Lower lobe of right lung (tissue), 2 donors: ENCODE measurements at regions not wholly inside any gene's neighbourhood (a gene's known extent, or its start where the extent isn't known, plus 50 kb on each side); places are given as distances from the start of the nearest gene placed in this dataset.

ENCODE experiments used
- ATAC-seq, 2 donors: fragments of 200-7000 bp; cut with Tn5 transposase; one replicate each; pipeline ENCODE4 v1.9.1; 2020 to 2022; ENCODE audit warnings: mild to moderate bottlenecking in 2 of 2, moderate library complexity in 2 of 2
- DNase-seq: peaks from one replicate; pipeline ENCODE4 v3.0.0-alpha.2; 2020
- H3K27ac ChIP-seq: fragments of 200-600 bp; one replicate; pipeline ENCODE4 v1.8.0; 2022
- H3K27me3 ChIP-seq: fragments of 200-600 bp; one replicate; pipeline ENCODE4 v1.8.0; 2022; ENCODE audit warnings: low read depth
- H3K36me3 ChIP-seq: fragments of 200-600 bp; one replicate; pipeline ENCODE4 v1.8.0; 2022; ENCODE audit warnings: mild to moderate bottlenecking
- H3K4me1 ChIP-seq: fragments of 200-600 bp; one replicate; pipeline ENCODE4 v1.8.0; 2022
- H3K4me3 ChIP-seq: fragments of 200-600 bp; one replicate; pipeline ENCODE4 v1.8.0; 2022; ENCODE audit warnings: mild to moderate bottlenecking
- H3K9me3 ChIP-seq: fragments of 200-600 bp; one replicate; pipeline ENCODE4 v1.8.0; 2022
- intact Hi-C: fragments of 100-400 bp; cut with DNase I; formaldehyde crosslinking; loops from one replicate; pipeline ENCODE4 v1.11.0; 2022
- TF ChIP-seq, protein P1 (sequence below): fragments of 200-600 bp; IDR thresholded peaks from one replicate; pipeline ENCODE4 v1.8.0; 2022; ENCODE audit warnings: antibody characterized with exemption, mild to moderate bottlenecking
- donor health status: DM: no; HTN: yes; CAD: no; lungs with severe emphysema.

DNA sequence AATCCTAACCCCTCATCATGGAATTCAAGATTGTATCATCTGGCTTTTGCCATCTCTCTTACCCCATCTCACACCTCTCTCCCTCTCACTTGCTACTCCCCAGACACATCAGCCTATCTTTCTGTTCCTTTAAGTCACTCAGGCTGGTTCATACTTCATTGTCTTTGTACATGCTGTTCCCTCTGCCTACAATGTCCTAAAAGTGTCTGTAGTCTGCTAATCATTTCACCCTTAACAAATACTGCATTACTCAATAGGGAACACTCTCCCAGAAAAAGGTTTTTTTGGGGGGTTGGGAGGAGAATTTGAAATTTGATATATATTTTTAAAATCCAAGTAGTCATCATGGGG is 146.2 kb upstream of the KLF7 start:
- Histone ChIP-seq H3K27ac (peak overlapping the region; percentile 28), H3K36me3 (no peaks in the 10 kb centered on the region), H3K9me3 (no peaks in the 10 kb centered on the region), H3K27me3 (no peaks in the 10 kb centered on the region), H3K4me3 (no peak overlapping the region), H3K4me1 (peaks cover 6% of the 10 kb centered on the region)
- DNase-seq = no peak
- intact Hi-C loops = no loop called here
- peak; percentile 52 to 60 for ATAC-seq
- TF ChIP-seq, protein P1, sequence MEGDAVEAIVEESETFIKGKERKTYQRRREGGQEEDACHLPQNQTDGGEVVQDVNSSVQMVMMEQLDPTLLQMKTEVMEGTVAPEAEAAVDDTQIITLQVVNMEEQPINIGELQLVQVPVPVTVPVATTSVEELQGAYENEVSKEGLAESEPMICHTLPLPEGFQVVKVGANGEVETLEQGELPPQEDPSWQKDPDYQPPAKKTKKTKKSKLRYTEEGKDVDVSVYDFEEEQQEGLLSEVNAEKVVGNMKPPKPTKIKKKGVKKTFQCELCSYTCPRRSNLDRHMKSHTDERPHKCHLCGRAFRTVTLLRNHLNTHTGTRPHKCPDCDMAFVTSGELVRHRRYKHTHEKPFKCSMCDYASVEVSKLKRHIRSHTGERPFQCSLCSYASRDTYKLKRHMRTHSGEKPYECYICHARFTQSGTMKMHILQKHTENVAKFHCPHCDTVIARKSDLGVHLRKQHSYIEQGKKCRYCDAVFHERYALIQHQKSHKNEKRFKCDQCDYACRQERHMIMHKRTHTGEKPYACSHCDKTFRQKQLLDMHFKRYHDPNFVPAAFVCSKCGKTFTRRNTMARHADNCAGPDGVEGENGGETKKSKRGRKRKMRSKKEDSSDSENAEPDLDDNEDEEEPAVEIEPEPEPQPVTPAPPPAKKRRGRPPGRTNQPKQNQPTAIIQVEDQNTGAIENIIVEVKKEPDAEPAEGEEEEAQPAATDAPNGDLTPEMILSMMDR = no peak

DNA sequence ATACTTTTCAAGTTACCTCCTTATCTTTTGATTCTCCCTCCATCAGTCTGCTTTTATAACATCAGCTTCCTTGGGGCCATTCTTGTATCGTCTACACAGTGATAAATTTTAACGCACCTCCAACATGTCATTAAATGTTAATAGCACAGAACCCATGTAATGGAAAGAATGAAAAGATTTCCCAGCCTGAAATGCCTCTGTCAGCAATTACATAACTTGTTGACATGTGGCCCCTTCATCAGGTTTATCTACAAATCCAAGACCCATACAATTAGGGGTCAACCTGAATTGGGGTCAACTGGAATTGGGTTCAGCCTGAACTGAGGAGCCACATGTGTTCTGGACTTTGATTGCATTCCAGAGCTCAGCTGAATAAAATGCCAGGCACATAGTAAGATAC is 148.2 kb upstream of the KLF7 start:
- DNase-seq = no peak
- Histone ChIP-seq H3K4me1 (peaks cover 6% of the 10 kb centered on the region), H3K9me3 (no peaks in the 10 kb centered on the region), H3K4me3 (no peak overlapping the region), H3K36me3 (no peaks in the 10 kb centered on the region), H3K27ac (no peak overlapping the region), H3K27me3 (no peaks in the 10 kb centered on the region)
- no peak for ATAC-seq
- TF ChIP-seq, protein P1 = no peak
- intact Hi-C loops = no loop called here

DNA sequence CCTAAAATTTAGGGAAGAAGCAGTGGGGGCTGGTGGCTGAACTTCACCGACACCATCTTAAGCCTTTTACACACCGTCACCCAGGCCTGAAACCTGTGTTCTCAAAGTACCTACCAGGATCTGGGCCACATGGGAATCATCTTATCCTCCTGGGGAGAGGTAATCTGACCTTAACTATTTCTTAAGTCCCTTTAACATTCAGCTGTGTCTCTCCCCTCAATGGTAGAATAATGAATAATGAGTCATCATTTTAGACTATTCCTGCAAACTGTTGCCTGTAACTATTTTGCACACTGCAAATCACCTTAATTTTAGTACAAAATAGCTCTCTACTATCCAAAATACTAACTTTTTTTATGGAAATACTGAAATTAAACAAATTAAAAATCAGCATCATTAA is 149.4 kb upstream of the KLF7 start:
- H3K36me3 ChIP-seq = no peaks in the 10 kb centered on the region
- no peak for ATAC-seq
- H3K27ac ChIP-seq = no peak overlapping the region
- no peak overlapping the region for H3K4me3 ChIP-seq
- no peaks in the 10 kb centered on the region for H3K9me3 ChIP-seq
- TF ChIP-seq, protein P1 = no peak
- no peaks in the 10 kb centered on the region for H3K27me3 ChIP-seq
- DNase-seq = no peak
- peaks cover 6% of the 10 kb centered on the region for H3K4me1 ChIP-seq
- intact Hi-C loops = no loop called here

DNA sequence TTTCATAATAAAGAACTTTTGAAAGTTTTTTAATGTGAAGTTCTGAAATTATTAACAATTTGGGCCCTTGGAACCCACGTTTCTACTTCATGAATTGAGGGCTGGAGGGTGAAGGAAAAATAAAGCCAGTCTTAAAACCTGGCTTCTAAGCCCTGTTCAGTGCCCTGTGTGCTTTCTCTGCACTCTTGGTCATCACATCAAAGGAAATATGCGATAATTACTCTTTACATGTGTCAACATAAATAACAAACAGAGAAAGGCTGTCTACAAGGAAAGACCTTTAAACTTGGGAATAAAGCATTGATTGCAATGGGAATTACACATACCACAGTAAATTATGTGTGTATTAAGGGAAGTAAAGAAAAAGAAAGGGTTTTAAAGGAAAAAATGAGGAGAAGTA is 150.7 kb upstream of the KLF7 start:
- no peak for DNase-seq
- Histone ChIP-seq H3K4me1 (no peaks in the 10 kb centered on the region), H3K4me3 (no peak overlapping the region), H3K9me3 (no peaks in the 10 kb centered on the region), H3K27ac (no peak overlapping the region), H3K36me3 (no peaks in the 10 kb centered on the region), H3K27me3 (no peaks in the 10 kb centered on the region)
- TF ChIP-seq, protein P1 = no peak
- intact Hi-C loops = no loop called here
- no peak for ATAC-seq

DNA sequence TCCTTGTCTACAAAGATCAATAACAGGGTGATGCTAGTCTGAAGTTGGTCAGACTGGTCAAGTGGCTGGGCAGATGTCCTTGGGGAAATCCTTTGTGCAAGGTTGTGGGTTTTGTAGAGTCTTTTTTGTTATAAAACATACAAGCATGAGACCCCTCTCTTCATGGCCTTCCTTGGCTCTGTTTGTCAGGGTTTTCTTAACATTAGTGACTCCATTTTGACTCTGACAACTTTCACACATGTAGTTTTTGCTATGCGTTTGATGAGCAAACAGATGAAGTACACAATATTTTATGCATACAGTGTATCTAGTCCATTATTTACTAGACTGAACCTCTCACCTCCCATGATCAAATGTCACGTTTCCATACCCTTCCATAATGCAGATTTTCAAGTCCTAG is 151.2 kb upstream of the KLF7 start:
- TF ChIP-seq, protein P1 = no peak
- intact Hi-C loops = no loop called here
- Histone ChIP-seq H3K27me3 (no peaks in the 10 kb centered on the region), H3K36me3 (no peaks in the 10 kb centered on the region), H3K27ac (no peak overlapping the region), H3K4me3 (no peak overlapping the region), H3K4me1 (no peaks in the 10 kb centered on the region), H3K9me3 (no peaks in the 10 kb centered on the region)
- DNase-seq = no peak
- ATAC-seq = no peak

DNA sequence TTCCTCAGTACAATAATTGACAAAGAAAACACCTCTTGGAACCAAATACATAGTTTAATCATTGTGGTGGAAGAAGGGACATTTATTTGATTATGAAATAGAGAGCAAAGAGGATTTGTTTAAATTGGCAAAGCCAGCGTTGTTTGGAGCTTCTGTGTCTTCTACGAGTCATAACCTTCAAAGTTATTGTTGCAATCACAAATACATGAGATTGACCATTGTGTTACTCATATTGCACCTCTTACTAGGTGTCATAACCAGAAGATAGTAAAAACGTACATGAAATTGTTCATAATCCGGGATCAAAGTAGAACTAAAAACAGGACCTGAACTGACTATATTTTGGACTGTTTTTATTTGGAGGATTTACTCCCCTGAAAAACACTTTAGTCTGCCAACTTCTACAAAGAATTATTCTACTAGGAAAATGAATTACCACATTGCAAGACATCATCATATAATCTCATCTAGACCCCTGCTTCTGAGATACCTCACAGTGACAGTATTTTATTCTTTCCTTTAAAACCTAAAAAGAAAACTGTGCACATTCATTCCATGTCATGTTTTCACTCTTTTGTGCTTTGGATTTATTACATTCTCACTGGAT is 151.7 kb upstream of the KLF7 start:
- no peaks in the 10 kb centered on the region for H3K4me1 ChIP-seq
- TF ChIP-seq, protein P1 = no peak
- ATAC-seq = no peak
- no peak overlapping the region for H3K27ac ChIP-seq
- no peak for DNase-seq
- no peaks in the 10 kb centered on the region for H3K9me3 ChIP-seq
- intact Hi-C loops = no loop called here
- H3K27me3 ChIP-seq = no peaks in the 10 kb centered on the region
- H3K4me3 ChIP-seq = no peak overlapping the region
- no peaks in the 10 kb centered on the region for H3K36me3 ChIP-seq
